ENCODE measurements at regions not wholly inside any gene's neighbourhood (a gene's known extent, or its start where the extent isn't known, plus 50 kb on each side); places are given as distances from the start of the nearest gene placed in this dataset.

DNA sequence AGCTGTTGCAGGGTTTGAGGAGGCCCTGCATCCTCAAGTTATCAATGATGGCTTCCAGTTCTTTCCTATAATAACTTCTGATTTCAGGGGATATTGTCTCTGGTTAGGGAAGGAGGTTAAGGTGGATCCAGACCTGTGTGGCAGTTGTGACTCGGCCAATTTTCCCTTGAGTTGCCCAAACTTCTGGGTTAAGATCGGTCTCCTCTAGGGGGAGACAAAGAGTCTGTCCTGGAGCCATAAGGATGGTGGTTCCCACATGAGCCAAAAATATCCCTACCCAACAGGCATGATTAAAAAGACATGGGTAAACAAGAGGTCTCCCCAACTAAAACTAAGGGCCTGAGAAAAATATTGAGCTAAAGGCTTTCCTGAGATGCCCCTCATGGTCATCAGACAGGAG, 227.5 kb upstream of the MDFIC2 start:
- intact Hi-C loops (cut with DNase I) = loop anchor here in 1 of 2 donors (10.0 kb wide), 1 partner anchor 765 kb away; no protein-coding TSS in a partner anchor
- no peak for DNase-seq (ENCODE audit: low spot score)

DNA sequence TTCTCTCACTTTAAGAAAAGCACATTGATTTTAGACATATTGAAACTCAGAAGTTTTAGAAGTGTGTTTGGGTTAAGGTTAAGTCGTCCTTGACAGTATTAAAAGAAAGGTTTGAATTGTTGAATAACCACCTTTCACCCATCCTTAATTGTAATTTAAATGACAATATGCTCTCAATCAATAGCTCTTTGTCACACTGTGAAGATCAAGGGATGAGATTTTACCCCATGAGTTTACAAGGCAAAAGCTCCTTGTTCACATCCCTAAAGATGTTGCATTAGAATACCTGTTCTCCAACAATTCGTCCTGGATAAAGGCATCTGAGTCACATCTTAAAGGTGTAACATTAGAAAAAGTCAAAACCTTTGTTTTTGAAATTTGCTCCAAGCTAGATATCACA, 220.4 kb upstream of the MDFIC2 start:
- no peak for DNase-seq (ENCODE audit: low spot score)
- intact Hi-C loops (cut with DNase I) = loop anchor here in 1 of 2 donors (10.0 kb wide), 1 partner anchor 772 kb away; no protein-coding TSS in a partner anchor

DNA sequence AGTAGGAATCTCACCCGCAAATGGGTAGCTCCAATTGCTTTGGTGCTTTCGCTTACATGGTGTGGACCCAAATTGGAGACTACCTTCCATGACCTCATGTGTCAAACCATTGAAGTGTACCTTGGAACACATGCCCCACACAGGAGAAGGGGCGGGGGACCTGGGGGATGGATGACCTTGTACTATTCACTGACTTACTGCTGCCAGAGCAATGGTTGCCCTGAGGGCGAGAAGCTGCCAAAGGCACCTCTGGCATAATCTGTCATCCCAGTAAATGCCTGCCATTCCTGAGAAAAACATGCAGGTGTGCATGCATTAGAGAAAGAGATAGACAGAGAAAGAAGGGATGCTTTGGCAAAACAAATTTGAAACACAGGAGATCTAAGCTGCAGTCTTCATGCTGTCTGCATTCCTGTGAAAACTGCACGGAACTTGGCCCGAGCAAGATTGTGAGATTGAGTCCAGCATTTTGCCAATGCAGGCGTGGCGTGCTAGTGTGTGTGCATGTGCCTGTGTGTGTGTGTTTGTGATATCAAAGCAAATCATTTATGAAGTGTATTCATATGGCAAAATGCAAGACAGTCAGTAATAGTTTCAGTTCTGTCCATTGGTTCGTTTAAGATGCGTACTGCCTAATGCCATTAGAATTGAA, 219.5 kb upstream of the MDFIC2 start:
- intact Hi-C loops (cut with DNase I) = loop anchor here in 1 of 2 donors (10.0 kb wide), 1 partner anchor 773 kb away; no protein-coding TSS in a partner anchor
- no peak for DNase-seq (ENCODE audit: low spot score)

DNA sequence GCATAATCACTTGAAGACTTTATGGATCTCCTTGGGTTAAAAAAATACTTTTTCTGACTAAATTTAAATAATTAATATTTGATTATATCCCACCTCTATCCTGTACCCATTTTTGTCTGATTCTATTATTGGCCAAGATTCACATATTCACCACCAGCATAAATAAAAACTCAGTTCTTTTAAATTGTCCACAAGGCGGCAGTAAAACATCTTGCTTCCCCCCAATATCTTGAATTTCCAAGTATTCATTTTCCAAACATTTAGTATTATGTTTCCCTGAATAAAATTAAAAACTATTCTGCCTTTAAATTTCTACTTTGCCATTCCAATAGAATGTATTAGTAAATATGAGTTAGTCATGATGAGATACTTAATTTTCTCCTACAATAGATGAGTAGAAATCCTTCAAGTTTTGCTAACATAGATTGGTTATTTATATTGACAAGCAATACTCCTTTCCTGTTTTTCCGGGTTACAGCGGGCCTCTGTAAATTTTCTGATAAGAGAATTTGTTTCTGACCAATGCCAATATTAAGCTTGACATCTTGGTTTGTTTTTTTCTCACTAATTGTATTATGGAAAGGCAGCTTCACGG, 218.7 kb upstream of the MDFIC2 start:
- DNase-seq (ENCODE audit: low spot score) = no peak
- intact Hi-C loops (cut with DNase I) = loop anchor here in 1 of 2 donors (10.0 kb wide), 1 partner anchor 774 kb away; no protein-coding TSS in a partner anchor

DNA sequence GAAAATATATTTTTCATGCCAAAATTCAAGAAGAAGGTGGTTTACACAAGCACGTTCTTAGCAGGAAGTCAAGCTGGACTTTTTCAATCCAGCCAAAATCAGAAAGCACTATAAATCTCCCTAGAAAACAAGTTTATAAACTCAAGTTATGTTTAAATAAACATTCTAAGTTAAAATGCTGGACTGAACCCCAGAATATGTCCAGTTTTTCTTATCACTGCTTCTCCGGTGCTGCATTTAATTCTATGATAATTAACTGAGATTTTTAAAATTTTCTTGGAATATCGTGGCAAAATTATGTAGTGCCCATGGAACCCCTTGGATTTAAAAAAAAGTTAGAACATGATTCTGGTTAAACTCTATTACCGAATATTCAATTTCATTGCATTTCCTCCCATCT, 218.2 kb upstream of the MDFIC2 start:
- intact Hi-C loops (cut with DNase I) = loop anchor here in 1 of 2 donors (10.0 kb wide), 1 partner anchor 774 kb away; no protein-coding TSS in a partner anchor

DNA sequence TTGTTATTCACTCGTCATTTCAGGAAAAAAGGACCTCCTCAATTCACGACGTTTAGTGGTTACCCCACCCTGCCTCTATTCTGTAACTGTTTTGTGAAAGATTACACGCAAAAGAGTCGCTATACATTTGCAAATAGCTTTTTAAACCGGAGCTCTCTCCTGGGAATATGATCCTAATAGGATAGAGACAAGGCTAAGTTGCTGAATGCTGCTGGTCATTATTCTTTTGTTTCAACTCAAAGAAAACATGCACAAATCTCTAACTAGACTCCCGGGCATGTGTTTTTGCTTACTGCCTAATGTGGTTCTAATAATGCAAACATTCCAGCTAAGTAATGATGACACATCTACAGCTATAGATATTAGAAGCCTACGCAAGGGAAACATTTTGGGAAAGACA, 214.6 kb upstream of the MDFIC2 start:
- DNase-seq (ENCODE audit: low spot score) = no peak
- intact Hi-C loops (cut with DNase I) = no loop called here

More for the DNA sequence above, 218.2 kb upstream of the MDFIC2 start:
- no peak for DNase-seq (ENCODE audit: low spot score)

DNA sequence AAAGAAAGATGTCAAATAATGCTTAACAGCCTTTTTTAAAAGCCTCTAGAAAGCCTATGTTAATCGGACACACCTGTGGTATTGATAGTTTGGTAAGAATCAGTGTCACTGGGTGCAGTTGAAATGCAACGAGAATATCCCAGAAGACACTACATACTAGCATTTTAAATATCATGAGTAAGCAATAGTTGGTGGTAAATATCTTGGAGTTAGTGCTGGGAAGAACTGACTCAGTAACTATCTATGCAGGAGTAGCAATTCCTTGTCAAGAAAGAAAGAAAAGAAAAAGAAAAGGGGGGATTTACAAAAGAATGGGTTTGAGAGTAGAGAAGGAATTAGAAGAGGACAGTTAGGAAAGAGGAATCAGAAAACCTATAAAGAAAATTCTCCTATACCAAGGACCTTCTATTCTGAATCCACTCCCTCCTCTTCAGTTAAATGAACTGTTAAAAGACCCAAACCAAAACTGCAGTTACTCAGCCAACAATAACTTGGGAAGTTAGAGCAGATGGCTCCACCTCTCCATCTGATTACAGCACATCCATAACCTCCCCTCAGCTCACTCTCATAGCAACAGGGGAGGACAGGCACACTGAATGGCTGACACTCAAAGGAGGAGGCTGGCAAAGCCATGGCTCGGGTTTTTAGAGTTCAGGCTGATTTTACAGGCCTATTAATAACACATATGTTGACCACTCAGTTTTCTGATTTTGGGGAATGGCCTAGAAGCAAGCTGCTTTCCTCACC, 207.6 kb upstream of the MDFIC2 start:
- DNase-seq (ENCODE audit: low spot score) = no peak
- intact Hi-C loops (cut with DNase I) = no loop called here

DNA sequence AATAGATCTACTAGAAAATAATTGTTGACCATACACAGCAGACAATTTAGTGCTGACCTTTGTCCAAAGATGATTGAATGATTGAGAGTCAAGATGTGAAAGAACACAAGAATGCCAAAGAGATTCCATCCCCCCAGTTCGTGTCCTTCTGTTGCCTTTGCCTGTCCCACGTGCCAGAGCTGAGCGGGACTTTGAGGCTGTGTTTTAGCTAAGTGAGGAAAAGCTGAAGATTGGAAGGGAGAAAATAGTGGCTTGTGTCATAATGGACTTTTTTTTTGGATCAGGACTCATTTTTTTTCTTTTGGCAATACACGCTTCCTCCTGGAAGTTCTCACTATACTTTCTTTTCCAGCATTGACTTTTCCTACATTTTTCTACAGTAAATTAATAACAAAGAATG, 206.6 kb upstream of the MDFIC2 start:
- DNase-seq (ENCODE audit: low spot score) = no peak
- intact Hi-C loops (cut with DNase I) = no loop called here

DNA sequence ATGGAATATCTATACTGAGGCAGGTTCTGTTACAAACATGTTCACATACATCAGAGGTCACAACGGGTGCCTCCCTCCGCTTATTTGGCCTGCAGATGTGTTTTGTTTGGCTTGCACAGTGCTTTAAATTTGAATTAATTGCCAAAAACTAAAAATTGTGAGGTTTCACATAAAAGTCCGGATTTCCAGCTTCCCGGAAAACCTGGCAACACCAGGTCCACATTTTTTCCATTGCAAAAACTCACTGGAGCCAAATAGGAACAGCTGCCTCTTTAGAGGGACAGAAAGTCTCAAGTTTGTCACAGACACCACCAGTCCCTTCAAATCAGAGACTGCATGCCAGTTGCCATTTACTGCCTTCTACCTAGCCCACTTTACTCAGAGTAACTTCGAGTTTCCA, 205.9 kb upstream of the MDFIC2 start:
- no peak for DNase-seq (ENCODE audit: low spot score)
- intact Hi-C loops (cut with DNase I) = no loop called here

DNA sequence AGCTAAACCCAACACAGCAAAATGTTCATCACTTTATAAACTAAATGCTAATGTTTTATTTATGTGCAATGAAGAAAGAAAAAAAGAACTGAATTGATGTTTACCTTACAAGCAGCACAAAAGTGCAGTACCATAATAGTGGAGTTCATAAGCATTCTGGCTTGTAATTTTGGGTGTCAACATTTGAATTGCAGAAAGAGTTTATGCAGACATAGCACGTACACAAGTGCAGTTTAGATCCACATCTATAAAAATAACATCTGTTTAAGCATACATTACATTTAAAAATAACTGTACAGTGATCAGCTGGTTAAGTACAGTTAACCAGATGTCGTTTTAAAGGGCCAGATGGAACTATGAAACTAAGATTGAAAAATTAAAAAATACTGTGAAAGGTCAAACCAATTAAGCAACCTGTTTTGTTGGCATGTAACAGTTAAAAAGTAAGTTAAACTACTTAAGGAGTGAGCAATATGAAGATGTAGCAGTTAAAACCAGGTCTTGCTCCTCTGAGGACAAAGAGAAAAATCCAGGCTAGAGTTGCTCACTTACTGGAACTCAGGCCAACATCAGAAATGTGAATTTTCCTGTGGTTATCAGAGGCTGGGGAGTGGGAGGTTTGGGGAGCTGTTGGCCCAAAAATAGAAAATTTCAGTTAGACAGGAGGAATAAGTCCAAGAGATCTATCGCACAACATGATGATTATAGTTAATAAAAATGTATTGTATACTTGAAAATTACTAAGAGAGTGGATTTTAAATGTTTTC, 204.9 kb upstream of the MDFIC2 start:
- intact Hi-C loops (cut with DNase I) = no loop called here
- DNase-seq (ENCODE audit: low spot score) = no peak

DNA sequence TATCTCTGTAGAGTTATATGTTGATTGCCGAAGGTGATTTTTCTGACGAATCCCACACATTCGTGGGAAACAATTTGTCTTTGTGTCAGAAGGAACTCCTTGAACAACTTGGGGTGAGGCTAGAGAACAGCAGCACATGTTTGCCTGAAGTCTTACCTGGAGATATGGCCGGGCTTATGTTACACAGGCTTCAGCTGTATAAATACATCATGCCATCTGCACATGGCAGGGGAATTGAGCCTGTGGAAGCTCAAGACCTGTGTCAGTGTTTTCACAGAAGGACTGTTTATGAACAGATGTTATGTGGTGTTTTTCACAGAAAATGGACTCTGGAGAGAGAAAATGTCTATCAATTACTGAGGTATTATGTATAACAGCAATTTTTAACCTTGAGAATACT, 203.6 kb upstream of the MDFIC2 start:
- intact Hi-C loops (cut with DNase I) = no loop called here
- no peak for DNase-seq (ENCODE audit: low spot score)

DNA sequence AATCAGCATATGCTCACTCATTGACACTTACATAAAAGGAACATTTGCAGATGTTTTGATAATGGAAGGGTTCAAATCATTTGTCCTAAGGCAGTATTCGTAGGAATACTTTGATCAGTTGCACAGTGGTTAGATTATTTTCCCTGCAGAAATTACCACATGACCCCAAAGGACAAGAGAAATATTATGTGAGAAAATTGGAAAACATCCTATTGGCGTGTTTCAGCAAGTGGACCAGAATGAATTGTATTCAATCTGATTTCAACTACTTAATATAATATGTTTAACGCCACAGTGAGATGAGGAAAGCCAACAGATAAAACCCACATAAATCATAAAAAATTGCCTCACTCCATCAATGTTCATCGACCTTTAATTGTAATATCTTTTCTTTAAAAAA, 195.0 kb upstream of the MDFIC2 start:
- intact Hi-C loops (cut with DNase I) = no loop called here
- DNase-seq (ENCODE audit: low spot score) = no peak

DNA sequence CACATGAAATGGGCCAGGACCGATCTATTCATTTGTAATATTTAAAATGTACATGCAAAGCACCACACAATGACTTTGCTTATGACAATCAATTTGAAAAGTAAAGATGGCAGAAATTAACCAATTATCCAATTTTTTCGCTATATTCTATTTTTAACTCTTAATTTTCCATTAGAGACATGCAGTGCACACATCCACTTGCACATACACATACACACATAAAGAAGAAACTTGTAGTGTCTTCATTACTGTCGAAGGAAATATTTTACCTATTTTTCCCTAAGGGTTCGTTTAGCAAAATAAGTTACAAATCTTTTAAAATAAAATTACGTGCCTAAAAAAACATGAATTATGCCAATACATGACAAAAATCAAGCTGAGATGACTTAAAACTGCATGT, 194.3 kb upstream of the MDFIC2 start:
- intact Hi-C loops (cut with DNase I) = no loop called here
- DNase-seq (ENCODE audit: low spot score) = no peak

DNA sequence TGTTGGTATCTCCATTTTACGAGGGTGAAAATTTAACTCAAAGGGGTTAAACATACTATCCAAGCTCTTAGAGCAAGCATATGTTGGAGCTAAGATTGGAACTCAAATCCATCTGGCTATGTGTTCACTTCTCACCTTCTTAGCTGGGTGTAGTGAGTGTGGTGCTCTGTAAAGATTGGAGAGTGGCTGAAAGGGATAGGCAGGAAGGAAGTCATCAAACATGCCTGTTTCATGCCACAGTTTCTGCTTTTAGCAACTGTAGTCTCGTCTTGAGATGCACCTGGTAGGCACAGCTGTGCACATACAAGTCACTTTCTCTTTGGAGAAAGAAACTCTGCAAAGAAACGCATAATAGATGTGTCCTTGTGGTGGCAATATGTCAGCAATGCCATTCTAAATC, 189.1 kb upstream of the MDFIC2 start:
- no peak for DNase-seq (ENCODE audit: low spot score)
- intact Hi-C loops (cut with DNase I) = no loop called here

DNA sequence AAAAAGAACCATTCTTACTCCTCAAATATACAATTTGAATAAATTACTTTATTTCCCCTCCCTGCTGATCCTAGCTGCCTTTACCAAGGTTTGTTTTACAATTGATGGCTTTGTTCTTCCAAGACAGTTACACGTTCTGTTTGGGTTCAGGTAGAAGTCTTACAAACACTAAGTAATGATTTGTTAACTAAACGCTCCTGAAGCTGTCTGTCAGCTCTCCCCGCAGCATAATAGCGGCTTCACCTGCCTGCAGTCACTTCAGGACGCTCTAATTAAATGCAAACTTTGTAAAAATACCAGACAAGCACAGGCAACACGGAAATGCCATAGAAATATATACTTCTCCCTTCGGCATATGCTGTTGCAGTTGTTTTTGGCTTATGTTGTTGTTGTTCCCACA, 176.4 kb upstream of the MDFIC2 start:
- no peak for DNase-seq (ENCODE audit: low spot score)
- intact Hi-C loops (cut with DNase I) = no loop called here

DNA sequence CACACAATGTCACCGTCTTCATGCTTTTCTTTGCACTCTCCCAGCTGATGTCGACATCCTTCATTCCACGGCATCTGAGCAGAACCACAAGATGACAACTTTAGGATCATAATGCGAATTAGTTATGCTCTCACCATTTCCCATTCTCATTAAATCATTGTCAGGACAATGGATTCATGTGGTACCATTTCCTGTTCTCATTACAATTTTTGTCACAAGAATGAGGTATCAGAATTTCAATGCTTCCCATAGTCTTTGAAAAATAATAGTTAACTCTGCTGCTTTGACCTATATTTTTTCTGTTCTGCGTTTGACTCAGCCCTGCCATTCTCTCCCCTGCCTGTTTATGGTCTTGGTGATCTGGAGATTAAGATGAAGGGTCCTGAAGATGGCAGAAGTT, 175.7 kb upstream of the MDFIC2 start:
- no peak for DNase-seq (ENCODE audit: low spot score)
- intact Hi-C loops (cut with DNase I) = no loop called here

DNA sequence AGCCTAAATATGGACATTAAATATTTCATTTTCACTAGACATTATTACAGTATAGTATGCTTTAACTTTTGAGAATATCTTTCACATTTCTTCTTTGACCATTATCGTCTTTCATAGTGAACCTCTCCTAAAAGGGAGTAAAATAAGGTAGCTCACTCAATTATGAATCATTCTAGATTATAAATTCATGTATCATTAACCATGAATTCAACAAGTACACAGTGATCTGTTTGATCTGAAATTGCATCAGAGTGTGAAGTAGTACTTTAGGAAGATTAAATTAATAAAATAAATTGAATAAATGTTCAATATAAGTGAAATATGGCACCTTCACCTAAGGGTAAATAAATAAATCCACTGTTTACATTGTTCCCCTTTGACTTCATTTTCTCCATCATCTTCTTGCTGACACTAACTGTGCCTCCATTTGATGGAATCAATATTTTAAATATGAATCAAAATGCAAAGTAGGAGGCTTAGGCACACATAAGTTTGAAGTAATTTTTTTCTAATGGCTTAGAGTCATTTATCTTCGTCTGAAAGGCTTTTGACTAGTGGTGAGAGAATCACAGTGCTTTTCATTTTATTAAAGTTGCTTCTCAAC, 174.1 kb upstream of the MDFIC2 start:
- no peak for DNase-seq (ENCODE audit: low spot score)
- intact Hi-C loops (cut with DNase I) = no loop called here

DNA sequence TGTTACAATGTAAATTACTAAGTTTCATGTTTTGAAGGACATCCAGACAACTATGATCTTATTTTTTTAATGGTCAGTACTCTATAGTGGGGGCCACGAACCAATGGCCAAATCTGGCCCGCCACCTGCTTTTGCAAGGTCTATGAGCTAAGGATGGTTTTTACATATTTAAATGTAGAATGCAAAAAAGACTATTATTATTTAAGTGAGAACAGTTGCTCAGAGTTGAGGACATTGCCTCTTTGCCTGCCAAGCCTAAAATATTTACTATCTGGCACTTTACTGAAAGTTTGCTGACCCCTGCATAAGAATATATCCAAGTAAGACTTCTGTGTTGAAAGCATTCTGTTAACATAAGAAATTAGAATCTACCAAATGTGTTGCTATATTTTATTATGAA, 163.7 kb upstream of the MDFIC2 start:
- DNase-seq (ENCODE audit: low spot score) = no peak
- intact Hi-C loops (cut with DNase I) = no loop called here
